NCI-H1436 treated with DMSO at 0.1 percent for 48 hours (cell line): ENCODE measurements at regions not wholly inside any gene's neighbourhood (a gene's known extent, or its start where the extent isn't known, plus 50 kb on each side); places are given as distances from the start of the nearest gene placed in this dataset.
"Not testable (repeated sequence)": the region's sequence is repeated elsewhere in the genome, so short reads cannot be mapped to it uniquely, and the experiment has no call there.

ENCODE experiments used
- DNase-seq: peaks from one replicate; lab custom pipeline; 2025; lab: John Stamatoyannopoulos, UW

GRCh38 chr3:115388811-115389210 is 234.5 kb upstream of the GAP43 start:
- DNase-seq, result no peak

DNA sequence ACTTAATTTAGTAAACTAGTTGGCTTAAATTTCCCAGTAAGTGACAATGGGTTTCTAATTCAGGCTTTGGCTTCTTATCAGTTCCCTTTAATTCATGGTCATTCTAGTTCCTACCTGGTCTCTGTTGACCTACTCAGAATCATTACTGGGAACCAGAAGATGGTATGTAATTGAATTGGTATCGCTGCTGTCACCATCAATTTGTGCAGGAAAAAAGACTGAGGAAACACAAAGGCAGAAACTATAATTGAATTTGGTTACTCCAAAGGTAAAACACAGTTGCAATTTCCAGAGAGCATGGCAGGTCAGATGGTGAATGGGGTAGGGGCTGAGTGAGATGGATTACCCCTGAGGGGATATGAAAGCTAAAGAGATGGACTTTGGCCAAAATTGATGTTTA is 226.5 kb upstream of the GAP43 start:
- no peak for DNase-seq

DNA sequence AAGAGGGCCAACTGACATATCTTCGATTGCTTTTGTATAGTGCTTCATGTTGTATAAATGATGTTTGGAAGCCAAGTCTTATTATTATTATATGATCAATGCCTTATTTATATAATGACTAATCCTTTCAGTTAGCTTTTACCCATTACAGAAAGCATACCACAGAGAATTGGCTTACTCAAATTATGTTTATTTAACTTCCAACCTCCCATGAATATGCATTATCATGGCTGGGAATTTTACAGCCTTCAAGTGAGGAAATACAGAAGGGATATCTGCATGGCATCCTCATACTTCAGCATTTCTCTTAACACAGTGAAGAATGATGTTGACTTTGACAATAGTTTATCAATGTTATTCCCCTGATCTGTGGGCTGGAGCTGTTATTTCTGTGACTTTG is 225.9 kb upstream of the GAP43 start:
- DNase-seq, result no peak

- DNase-seq, result no peak
Measured at GRCh38 chr3:115398506-115398905, 224.8 kb upstream of the GAP43 start.

- no peak for DNase-seq
Measured at GRCh38 chr3:115399750-115400149, 223.6 kb upstream of the GAP43 start.

DNA sequence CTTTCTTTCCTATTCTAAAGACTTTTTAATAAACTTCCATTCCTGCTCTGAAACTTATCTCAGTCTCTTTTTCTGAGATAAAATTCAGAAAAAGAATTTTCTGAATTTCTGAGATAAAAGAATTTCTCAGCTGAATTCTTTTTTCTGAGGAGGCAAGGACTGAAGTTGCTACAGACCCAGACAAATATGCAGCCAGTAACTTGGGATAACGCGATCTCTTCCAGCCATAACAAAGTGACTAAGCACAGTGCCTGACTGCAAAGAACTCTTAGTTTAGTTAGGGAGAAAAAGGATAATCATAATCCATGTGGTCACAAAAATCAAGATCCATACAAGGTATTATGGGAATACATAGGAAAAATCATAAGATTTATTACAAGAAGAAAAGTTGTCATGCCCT is 222.0 kb upstream of the GAP43 start:
- DNase-seq, result no peak

DNA sequence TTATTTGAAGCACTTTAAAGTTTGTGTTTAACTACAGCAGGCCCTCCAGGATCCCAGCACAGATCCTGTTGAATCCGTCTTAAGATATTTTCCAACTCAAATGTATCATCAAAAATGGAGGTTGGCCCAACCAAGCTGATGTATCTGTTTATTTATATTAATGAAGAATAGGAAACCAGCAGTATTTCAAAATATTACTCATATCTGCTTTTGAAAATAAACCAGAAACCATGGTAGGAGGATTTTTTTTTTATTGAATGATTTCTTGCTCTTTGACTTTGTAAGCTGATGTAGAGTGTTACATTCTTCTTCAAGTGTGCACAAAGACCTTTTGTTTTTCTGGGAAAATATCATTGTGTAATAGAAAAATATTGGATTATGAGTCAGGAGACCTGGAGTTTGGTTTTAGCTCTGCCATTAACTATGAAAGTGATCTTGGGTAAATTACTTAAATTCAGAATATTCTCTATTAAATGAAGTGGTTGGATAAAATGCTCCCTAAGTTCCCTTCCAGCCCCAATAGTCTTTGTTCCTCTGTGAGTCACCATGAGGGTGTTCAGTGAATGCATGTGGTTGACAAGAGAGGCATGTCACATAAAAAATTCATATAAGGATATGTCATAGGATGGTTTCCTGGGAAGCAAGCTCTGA is 221.3 kb upstream of the GAP43 start:
- DNase-seq, result no peak

- DNase-seq, result no peak
Measured at GRCh38 chr3:115402651-115403050, 220.7 kb upstream of the GAP43 start.

DNA sequence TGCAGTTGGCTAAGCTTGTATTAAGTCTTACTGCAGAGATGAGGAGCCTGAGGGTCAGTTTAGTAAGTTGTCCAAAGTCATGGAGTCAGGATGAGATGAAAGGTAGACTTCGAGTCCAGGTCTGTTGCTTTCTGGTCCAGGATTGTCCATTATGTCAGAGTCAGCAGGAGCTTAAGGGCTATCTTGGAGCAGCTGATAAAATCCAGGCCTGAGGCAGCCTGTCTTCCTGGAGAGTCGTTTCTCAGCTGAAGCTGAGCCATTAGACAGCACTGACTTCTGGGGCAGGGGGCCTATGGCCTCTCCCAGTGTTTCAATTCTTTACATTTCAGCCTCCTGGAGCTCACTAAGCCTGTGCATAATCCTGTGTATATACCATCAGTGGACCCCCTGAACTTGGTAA is 219.5 kb upstream of the GAP43 start:
- DNase-seq, result no peak

DNA sequence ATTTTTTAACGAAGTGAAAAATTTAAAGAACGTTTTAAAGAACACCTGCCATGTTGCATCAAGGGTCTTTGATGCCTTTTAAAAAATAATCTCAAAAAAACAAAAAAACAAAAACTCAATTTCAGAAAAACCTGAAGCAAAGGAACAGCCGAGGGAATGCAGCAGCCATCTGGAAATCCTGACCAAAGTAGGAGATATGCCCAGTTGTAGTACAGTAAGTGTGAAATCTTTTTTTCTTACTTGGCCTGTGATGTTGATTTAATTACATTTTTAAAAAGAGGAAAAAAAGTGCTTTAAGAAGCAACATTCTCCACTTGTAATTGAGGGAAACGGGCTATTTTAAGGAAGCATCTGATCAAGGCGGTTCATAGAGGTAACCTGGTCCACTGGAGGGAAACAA is 213.7 kb upstream of the GAP43 start:
- DNase-seq, result no peak

DNA sequence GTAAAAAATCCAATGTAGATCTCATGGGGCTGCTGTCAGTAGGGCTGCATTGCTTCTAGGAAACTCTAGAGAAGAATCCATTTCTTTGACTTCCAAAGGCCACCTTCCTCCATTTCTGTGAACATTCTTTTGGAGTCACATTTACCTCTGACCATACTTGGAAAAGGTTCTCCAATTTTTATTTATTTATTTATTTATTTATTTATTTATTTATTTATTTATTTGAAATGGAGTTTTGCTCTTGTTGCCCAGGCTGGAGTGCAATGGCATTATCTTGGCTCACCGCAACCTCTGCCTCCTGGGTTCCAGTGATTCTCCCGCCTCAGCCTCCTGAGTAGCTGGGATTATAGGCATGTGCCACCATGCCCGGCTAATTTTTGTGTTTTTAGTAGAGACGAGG is 208.7 kb upstream of the GAP43 start:
- not testable (repeated sequence) for DNase-seq

DNA sequence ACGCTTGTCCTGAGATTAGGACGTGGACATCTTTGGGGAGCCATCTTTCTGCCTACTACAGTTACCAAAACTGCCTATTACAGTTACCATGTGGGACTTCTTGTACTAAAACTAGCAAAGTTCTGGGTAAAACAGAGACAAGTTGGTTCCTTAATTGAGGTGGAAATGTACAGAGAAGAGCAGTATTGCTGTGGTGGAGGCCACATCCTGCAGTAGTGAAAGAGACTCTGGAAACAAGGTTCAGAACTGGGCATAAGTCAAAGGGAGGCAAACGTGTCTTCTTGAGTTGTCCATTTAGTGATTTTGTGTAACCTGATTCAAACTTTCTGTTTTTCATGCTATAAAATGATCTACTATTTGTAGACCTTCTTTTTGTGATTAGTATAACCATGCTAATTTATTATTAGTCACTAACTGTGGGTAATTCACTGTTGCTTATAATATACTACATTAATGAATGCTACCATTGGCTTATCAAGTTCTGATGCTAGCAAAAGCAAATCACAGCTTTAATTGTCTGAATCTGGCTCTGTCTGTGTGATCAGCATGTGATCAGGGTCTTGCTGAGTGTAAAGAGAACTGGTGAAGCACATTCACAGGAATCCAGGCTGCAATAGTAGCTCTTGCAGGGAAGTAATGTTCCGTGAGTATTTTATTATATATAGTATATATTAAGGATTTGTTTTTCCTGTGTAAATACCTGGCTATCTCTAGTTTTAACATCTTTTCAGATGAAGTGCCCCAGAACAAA is 207.9 kb upstream of the GAP43 start:
- DNase-seq, result no peak

GRCh38 chr3:115418583-115418982 is 204.7 kb upstream of the GAP43 start:
- DNase-seq, result no peak

GRCh38 chr3:115420086-115420485 is 203.2 kb upstream of the GAP43 start:
- DNase-seq, result no peak

DNA sequence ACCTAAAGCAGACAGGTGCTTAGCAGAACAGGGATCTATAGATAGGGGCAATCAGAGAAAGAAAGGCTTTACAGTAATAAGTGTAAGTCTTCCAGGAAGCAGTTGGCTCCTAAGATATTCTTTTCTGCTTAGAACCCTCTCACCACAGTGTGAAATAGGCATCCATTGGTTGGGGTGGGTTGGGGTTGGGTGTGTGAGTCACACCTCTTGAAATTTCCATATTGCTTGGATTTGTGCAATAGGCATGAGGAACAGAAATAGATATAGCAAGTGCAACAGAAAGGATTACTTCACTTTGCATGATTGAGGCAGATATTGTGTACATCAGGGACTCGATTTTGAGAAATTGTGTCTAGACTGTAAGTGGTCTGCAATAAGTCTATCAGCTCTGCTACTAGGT is 200.1 kb upstream of the GAP43 start:
- no peak for DNase-seq

GRCh38 chr3:115428841-115429240 is 194.5 kb upstream of the GAP43 start:
- DNase-seq, result no peak

DNA sequence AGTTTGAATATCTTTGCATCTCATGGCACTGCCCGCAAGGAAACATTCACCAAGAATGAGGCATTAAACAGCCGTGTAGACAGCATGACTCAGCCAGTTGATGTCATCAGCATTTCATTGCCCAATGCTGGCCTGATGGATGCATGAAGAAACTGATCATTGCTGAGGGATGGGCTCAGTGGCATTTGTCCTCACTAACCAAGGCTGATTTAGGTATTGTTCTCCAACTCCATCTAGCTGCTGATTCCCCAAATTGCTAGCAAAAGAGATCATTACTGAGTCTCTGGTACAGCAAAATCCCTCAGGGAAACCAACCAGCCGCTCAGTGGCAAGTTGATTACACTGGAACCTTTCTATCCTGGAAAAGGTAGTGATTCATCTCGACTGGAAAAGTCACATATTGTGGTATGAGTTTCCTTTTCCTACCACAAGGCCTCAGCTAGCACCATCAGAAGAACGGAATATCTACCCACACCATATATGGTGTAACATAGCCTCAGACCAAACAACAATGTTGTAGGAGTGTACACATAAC is 186.5 kb upstream of the GAP43 start:
- DNase-seq, result no peak

DNA sequence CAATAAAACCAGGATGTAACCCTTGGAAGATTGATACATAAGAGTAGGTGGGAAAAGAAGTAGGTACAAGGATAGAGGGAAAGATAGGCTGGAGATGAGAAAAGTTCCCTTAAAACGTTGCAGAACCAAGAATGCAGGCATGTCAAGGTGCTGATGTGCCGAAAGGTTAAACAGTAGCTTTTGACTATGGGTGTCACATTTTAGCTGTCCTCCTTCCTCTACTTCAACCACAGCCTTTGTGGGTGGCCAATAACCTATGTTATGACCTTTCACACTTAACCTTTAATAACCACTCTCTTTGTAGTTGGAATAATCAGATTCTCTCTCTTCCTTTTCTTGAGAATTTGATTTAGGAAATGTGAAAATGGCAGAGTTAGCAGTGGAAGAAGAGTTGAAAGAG is 184.5 kb upstream of the GAP43 start:
- no peak for DNase-seq

DNA sequence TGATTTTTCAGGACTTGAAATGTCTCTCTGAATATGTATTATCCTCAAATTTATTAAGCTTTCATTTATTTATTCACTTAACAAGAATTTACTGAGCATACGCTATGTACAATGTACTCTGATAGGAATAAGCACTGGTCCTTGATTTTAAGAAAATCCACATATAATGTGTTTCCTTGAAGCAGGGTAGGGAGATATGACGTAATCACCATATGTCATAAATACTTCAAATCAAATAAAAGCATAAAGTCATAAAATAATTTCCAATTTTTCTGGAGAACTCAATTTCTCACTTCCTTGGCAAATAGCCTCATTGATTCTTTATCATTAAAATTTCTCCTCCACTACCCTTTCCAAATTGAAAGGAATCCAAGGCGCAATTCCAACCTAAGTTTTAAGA is 177.8 kb upstream of the GAP43 start:
- DNase-seq, result no peak

GRCh38 chr3:115448851-115449250 is 174.5 kb upstream of the GAP43 start:
- DNase-seq, result no peak

GRCh38 chr3:115450036-115450435 is 173.3 kb upstream of the GAP43 start:
- no peak for DNase-seq

DNA sequence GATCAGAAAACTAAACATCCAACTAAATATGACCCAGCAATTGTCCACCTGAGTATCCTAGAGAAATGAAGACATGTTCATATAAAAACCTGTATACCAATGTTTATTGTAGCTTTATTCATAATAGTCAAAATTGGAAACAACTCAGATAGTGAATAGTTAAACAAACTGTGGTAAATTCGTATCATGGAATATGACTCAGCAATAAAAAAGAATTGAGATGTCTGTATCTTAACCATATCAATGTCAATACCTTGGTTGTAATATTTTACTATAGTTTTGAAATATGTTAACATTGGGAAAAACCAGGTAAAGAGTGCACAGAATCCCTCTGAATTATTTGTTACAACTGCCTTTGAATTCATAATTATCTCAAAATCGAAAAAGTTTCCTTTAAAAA is 159.3 kb upstream of the GAP43 start:
- no peak for DNase-seq

DNA sequence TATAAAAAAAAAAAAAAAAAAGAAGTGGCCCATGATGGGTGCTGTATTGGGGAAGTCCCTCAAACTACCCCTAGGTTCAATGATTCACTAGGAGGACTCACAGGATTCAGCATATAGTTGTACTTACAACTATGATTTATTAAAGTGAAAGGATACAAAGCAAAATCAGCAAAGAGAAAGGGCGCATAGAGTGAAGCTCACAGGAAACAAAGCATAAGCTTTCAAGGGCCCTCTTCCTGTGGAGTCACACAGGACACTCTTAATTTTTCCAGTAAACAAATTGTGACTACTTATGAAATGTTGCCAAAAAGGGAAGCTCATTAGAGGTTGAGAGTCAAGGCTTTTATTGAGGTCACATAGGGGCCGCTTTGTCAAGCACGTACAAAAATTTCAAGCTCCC is 153.7 kb upstream of the GAP43 start:
- DNase-seq, result peak; percentile 70

DNA sequence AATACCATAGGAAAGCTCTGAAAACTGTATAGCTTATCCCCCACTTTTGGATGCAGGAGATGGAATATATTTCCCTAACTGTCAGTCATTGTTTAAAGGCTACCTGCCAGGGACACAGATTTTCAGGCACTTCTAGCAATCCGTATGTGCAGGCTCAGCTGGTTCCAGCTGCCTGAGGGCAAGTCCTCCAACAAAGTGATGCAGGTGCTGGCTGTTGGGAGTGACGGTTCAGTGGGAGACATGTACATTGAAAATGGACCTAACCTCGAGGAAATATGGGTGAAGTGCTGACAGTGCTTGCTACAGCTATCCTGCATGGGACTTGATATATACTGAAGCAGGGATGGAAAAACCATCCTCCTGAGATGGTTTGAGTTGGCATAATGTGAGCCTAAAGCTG is 153.1 kb upstream of the GAP43 start:
- DNase-seq, result no peak
